ENCODE measurements at regions not wholly inside any gene's neighbourhood (a gene's known extent, or its start where the extent isn't known, plus 50 kb on each side); places are given as distances from the start of the nearest gene placed in this dataset.

DNA sequence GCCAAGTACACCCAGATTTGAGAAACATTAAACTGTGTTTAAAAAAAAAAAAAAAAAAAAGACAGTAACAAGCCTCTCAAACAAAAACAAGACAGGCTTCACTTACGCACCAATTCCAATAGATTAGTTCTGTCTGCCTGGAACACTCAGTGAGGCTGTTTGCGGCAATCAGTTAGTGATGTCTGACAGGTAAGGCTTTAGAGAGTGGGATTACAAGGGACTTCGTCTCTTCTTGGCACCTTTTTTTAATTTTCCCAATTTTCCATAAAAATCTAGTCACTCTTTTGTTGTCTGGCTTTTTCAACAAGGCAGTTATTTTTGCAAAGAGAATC is 79.6 kb downstream of the NCOR2 start:
- no peak for DNase-seq

DNA sequence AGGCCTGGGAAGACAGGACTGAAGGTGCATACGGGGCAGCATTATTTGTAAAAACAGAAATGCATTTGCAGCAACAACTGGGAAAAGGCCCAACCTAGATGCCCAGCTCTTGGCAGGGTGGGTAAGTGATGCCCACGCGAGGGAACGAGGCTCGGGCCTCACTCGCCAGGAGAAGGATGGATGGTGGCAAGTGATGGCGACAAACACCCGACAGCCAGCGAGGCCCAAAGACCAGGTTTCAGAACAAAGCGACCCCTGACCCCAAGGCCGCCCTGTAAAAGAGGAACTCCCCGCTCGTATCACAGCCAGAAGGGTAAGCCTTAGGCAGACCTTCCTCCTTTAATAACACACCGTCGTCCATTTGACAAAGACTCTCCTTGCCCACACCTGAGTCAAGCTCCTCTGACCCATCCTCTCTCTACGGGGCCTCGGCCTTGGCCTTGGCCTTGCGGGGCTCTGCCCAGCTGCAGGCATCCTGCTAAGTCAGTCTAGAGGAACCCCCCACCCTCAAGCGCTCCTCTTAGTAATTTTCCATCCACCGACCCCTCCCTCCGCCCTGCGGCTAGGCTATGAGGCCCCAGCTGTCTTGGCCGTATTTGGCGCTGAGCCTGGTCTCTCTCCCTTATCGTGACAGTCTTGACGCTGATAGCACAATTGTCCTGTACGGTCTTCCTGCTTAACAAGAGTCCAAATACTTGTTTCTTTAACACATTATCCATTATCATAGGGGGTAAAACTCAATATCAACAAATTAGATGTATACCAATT is 80.2 kb downstream of the NCOR2 start:
- no peak for DNase-seq

DNA sequence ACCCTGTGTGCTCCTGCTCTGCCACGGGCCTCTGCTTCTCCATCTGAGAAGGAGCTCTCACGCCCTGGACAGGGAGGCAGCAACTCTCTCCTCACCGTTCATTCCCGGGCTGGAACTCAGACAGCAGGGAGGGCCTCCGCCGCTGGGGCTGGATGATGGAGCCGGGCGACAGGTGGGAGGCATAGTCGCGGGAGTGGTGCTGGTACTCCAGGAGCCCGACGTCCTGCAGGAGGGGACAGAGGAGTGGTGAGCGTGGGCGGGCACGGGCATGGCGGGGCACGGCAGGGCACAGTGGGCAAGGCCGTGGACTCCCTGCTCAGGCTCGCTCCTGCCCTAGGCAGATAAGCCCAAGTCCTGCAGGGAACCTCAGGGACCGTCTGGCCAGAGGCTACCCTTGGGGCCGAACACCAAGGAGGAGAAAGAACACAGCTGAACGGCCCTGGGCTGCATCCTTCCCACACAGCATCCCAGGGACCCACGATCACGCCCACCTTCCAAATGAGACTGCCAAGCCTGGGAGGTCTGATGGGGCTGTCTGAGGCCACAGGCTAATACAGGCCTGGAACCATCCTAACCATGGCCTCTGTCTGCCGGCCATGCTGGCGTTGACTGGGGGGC is 81.0 kb downstream of the NCOR2 start:
- no peak for DNase-seq

DNA sequence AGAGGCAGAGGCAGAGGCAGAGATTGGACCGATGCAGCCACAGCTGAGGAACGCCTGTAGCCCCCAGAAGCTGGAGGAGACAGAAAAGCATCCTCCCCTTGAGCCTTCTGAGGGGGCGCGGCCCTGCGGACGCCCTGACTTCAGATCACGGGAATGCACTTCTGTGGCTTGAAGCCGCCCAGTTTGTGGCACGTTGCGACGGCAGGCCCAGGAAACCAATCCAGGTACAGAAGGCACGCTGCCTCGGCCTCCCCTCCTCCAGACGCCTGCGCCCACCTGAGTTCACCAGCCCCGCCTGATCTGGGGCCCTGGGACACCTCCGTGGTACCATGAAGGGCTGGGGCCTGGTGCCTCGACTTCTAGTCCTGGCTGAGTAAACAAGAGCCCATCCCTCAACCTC is 82.0 kb downstream of the NCOR2 start:
- DNase-seq = no peak

DNA sequence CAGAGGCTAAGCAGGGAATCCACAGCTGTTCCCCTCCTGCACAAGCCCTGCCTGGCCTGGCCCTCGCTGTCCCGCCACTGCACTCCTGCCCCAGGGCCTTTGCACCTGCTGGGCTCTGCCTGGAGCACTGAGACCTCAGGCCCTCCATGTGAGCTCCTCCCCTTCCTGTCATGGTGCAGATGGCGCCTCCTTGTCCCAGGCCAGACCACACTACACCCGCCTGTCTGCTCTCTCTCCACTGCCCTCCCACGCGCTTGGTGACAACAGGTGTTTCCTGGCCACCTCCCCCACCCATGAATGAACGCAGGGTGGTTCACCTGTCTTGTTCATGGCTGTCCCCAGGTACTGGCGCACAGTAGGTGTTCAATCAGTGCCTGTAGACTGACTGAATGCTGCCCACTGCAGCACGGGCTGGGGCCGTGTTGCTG is 82.9 kb downstream of the NCOR2 start:
- no peak for DNase-seq

DNA sequence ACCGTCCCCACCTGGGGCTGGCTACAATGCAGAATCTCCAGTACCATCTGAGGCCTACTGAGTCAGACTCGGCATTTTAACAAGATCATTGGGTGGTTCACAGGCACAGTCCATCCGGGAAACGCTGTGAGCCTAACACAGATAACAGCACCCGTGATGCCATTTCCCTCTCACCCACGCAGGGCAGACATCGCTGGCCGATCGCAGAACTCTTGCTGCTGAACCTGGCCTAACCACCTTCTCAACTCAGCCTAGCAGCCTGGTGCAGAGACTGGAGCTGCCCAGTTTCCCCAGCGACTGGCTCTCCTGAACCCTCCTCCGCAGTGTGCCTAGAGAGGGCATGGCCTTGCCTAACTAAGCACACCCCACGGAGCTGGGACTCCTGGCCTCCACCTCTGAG is 83.3 kb downstream of the NCOR2 start:
- no peak for DNase-seq

DNA sequence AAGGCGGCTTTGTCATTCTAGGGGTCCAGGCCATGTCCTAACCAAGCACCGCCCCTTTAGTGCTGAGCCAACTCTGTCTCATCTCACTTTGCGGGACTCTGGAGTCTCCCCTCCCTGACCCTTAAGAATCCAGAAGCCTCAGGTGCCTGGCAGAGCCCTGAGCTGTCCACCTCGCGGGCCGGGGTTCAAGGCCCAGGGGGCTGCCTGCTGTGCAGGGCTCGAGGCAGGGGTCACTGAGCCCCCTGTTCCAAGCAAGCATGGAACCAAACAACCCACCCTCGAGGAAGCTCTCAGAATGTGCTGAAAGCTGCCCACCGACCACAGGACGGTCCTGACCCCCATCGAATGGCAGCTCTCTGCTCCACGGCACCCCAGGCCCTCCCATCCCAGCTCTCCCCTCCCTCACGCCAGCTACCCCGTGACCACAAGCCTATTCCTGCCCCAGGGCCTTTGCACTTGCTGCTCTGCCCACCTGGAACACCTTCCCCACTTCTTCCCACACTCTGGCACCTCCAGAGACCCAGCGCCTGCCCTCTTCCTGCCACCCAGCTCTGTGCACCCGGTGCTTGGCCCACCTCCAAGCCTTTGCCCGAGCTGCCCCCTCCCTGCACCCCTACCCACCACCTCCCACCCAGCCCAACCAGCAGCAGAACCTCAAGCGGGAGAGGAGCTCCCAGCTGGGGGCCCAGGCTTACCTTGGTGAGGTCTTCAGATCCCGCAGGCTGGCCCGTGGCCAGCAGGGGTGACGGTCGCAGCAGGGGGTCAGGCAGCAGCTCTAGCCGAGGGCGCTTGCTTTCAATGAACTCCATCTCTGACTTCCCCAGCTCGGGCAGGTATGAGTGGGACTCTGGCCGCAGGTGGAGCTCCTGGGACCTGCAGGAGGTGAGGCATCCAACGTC is 84.3 kb downstream of the NCOR2 start:
- no peak for DNase-seq

DNA sequence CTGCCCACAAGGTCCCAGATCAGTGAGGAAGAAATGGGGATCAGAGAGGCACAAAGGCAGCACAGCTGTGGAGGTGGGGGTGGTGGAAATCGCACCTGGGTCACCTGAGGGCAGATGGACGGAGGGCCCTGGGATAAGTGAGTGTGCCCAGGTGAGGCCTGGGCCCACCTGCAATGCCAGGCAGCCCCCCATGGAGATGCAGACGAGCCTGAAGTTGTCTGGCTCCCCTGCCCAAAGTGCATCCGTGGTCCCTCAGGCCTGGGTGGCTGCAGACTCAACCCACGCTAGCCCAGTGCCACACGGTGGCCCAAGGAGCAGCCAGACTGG is 84.9 kb downstream of the NCOR2 start:
- DNase-seq = no peak

DNA sequence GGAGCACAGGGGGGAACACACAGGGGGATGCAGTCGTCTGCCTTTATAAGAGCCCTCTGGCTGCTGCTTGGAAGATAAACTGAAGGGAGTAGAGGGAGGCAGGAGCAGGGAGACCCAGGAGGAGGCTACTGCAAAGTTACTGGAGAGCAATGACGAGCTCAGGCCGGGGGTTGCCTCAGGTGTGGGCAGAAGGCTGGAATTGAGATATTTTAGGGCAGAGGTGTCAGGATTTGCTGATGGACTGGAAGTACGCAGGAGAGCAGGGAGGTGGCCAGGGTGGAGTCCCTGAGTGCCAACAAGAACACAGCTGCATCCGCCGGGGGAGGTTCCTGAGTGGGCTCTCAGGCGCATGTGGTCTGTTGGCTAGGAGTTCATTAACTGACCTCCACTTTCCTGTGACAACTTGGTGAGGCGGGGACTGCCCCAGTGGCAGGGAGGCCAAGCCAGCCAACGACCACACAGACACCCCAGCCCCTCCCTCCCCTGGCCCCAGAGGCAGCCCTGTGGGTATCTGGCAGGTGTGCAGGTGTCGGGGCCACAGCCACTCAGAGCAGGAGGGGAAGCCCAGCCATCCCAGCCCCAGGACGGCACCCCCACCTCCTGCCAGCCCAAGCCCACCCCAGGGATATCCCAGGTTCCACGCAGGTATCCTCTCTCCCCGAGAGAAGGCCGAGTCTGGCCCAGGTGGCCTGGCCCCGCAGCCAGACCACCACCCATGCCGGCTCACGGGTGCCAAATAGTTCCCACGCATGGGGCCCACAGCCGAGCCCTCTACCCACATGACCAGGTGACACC is 85.4 kb downstream of the NCOR2 start:
- no peak for DNase-seq

DNA sequence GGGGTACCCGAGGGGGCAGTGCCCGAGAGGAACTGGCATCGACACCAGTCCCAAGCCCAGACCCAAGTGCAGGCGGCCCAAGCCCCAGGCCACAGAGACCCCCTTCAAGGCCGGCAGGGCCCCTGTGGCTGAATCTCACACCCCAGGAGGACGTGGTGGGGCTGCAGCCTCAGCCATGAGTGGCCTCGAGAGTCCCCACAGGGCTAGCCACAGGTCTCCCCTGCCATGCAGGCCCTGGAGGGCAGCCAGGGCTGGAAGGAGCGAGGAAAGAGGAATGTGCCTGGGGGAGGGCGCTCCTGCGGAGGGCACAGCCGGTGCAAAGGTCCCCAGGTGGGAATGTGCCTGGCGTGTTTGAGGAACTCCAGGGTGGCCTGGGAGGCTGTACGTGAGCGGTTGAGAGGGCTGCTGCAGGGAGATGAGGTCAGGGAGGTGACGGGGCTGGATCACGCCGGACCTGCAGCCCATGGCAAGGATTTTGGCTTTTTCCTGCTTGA is 86.1 kb downstream of the NCOR2 start:
- no peak for DNase-seq

DNA sequence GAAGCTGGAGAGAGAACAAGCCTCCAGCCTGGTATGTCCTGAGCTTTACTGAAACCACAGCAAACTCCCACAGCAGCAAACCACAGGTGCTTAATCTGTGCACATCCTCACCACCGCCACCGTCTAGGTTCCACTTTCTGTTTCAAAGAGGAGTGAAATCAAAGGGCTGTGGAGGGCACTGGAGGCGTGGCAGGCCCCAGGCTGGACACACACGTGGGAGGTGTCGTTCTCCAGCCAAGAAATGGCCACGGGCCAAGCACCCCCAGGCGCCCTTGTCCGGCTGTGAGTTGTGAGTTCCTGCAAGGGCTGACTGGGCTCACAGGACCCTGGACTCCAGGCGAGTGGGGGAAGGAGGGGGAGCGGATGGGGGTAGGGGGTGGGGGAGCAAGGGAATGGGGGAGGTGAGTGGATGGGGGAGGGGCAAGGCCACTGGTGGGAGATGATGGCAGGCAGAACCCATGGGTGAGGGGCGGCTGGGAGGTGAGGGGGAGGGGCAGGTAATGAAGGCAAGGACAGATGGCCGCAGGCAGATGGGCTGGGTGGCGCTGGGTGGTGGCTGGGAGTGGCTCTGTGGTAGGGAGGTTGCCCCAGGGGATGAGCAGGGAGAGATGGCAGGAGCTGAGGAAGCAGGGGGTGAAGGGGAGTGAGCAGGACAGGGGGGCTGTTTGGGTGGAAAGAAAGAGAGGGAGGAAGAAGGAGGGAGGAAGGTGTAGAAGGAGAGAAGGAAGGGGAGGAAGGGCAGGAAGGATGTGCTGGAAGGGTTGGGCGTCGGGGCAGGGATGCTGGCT is 86.7 kb downstream of the NCOR2 start:
- no peak for DNase-seq

DNA sequence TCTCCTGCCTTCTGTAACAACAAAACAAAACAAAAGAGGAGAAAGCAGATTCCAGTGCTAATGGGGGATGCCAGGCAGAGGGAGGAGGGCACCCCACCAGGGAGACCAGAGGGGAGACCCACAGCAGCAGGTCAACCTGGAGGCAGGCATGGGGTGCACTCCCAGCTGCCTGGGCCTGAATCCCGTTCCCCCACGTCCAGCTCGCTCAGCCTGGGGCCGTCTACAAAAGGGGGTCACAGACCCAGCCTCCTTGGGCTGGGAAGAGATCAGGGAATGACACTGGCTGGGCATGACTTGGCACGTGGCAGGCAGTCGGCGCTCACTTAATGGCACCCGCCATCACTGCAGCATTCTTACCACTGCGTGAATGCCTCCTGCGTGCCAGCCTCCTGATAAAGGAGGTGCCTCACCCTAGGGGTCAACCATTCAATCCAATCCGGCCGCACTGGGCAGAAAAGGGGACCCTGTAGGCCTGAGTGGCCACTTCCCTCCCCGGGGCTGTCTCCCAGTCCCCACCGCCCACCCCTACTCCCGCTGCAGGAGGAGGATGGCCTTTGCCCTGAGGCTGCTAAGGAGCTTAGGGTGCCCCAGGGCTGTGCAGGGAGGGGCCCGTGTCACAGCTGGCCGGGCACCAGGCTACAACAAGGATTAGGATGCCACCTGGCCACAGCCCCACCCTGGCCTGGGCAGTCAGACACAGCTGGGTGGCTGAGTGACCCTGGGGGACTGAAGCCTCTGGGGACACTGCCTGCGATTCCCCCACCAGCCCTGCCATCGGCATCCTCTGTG is 87.5 kb downstream of the NCOR2 start:
- no peak for DNase-seq

DNA sequence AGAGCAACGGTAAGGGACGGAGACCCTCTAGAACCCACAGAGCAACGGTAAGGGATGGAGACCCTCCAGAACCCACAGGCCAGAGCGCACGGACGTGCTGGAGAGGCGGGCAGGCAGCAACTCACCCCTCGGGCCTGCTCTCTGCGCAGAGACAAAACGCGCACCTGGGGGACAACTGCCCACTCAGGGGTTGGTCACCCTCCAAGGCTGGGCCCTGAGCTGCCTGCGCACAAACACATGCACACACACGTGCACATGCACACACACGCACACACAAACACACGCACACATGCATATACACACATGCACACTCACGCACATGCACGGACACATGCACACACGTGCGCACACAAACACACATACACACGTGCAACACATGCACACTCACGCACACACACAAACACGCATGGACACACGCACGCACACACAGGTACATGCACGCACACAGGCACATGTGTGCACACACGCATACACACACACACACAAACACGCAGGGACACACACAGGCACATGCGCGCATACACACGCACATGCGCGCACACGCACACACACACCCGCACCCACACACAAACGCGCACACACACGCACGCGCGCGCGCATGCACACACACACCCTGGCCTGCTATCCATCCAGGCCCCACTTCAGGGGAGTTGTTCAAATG is 88.3 kb downstream of the NCOR2 start:
- DNase-seq = no peak

DNA sequence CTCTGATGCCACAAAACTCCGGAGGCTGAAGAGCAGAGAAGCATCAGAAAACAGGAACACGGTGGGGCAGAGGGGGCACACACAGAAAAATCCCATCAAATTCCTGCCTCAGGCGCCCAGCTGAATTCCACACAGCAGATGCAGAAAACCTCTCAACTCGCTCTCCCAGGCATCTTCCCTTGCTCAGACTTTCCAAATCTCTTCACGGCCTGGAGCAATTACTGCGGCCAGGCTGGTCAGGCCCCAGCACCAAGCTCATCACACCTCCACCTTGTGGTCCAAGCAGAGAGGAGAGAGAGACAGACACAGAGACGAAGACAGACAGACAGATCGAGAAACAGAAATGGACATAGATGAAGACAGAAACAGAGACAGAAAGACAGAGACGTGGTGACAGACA is 89.0 kb downstream of the NCOR2 start:
- DNase-seq = no peak

DNA sequence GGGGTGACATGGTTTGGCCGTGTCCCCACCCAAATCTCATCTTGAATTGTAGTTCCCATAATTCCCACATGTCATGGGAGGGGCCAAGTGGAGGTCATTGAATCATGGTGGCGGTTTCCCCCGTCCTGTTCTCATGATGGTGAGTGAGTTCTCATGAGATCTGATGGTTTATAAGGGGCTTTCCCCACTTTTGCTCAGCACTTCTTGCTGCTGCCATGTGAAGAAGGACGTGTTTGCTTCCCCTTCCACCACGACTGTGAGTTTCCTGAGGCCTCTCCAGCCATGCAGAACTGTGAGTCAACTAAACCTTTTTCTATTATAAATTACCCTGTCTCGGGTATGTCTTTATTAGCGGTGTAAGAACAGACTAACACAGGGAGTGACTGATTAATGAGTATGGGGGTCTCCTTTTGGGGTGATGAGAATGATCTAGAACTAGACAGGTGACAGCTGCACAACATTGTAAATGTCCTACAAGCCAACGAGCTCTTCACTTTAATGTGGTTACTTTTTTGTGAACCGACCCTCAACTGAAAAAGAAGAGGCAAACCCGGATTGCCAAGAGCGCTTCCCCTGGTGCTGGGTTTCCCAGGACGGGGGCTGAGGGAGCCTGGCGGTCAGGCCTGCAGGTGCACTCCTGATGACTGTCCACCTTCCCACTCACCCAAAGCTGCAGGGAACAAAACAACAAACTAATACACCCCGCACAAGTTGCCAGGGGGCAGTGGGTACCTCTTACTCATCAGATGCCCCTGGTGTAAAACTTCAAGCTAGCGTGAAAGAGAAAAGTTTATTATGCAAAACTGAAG is 90.1 kb downstream of the NCOR2 start:
- DNase-seq = no peak

DNA sequence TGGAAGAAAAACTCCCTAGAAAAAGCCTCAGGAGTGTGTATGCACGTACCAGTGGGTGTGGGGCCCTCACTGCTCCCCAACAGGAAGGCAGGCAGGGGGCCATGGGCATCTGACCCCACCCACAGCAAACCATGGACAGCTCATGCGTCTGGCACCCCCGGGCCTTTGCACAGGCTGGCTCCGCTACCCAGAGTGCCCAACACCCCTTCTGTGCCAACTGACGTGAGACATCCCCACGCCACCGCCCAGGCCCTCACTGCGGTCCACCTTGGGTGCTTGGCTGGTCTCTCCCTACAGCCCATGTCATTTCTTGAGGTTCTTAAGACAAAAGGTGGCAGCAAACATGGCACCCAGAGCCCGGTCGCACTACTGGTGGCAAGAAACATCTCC is 91.4 kb downstream of the NCOR2 start:
- DNase-seq = no peak

DNA sequence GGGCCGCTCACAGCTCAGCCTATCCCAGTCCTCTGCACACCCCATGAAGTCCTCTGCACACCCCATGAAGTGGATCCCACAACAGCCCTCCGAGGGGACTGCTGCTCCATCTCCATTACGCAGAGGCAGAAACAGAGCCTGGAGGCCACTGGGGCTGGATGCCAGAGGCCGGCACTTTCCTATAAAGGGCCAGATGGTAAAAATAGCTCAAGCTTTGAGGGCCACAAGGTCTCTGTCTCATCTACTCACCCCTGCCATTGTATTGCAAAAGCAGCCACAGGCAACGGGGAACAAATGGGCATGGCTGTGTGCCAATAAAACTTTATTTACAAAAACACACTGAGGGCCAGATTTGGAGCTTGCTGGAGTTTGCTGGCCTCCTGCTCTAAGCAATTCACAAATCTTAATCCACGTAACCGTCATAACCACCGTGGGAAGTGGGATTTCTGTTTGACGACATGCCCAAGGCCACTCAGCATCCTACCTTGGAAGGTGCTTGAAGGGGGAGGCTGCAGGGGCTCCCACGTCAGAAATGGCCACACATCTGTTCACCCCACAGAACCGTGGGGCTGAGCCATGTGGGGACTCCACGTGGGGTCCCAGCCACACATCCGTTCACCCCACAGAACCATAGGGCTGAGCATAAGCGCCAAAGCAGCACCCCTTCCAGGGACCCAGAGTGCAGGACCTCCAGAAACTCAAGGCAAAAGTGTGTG is 92.0 kb downstream of the NCOR2 start:
- no peak for DNase-seq

DNA sequence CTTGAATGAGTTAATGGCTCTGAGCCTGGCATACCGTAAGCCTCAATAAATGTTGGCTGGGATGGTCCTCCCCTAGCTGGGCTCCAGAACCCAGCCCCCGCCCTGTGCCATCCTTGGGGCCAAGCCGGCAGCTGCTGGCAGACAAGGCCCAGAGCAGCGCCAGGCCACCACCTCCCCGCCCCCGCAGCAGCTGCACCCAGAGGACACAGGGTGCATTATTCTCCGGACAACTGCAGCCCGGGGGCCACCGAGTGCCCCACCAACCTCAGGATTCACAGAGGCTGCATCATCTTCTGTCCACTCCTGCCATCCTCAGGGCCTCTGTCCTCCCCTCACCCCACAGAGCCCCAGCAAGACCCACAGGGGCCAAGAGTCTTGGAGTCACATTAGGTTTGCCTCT is 92.7 kb downstream of the NCOR2 start:
- DNase-seq = no peak

DNA sequence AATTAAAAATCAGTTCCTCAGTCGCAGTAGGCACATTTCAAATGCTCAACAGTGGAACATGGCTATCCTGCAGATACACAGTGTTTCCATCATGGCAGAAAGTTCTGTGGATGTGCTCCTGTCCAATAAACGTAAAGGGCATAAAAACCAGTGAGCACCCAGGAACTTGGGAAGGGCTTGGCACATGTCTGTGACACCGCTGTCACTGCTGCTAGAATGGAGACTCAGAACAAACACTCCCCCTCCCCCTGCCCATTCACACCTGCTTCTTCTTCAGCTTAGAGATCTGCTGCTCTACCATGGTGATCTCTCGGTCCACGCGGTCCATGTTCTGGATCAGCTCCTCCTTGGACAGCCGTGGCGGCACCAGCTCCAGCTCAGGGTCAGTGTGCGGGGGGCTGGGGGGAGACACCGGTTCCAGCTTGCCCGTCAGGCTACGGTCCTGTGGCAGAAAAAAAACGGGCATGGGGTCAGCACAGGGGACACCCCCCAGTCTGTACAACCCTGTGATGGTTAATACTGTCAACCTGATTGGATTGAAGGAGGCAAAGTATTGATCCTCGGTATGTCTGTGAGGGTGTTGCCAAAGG is 94.6 kb downstream of the NCOR2 start:
- DNase-seq = no peak

Measured in NCI-H1092 (cell line).